ENCODE measurements at regions not wholly inside any gene's neighbourhood (a gene's known extent, or its start where the extent isn't known, plus 50 kb on each side); places are given as distances from the start of the nearest gene placed in this dataset.

DNA sequence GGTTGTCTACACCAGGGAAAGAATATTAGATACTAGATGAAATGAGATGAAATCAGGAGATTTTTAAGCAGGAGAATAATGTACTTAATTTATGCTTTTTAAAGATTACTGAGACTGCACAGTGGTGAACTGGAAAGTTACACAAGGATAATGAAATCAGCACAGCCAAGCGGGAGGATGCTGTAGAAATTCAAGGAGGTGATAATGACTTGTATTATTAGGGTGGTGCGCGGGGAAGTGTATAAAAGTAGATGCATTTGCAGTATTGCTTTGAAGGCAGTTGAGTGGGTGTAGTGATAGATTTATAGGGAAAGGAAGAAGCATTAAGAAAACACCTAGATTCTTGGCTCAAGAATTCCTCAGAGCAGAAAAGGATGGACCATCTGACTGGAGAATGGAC is 359.5 kb upstream of the SPHKAP start:
- TF ChIP-seq, protein P1, sequence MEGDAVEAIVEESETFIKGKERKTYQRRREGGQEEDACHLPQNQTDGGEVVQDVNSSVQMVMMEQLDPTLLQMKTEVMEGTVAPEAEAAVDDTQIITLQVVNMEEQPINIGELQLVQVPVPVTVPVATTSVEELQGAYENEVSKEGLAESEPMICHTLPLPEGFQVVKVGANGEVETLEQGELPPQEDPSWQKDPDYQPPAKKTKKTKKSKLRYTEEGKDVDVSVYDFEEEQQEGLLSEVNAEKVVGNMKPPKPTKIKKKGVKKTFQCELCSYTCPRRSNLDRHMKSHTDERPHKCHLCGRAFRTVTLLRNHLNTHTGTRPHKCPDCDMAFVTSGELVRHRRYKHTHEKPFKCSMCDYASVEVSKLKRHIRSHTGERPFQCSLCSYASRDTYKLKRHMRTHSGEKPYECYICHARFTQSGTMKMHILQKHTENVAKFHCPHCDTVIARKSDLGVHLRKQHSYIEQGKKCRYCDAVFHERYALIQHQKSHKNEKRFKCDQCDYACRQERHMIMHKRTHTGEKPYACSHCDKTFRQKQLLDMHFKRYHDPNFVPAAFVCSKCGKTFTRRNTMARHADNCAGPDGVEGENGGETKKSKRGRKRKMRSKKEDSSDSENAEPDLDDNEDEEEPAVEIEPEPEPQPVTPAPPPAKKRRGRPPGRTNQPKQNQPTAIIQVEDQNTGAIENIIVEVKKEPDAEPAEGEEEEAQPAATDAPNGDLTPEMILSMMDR (conservative IDR thresholded peaks at IDR 0.05): no peak
- no peak for TF ChIP-seq ZFX (IDR thresholded peaks at IDR 0.05)

All from C4-2B (cell line).